ENCODE measurements at regions not wholly inside any gene's neighbourhood (a gene's known extent, or its start where the extent isn't known, plus 50 kb on each side); places are given as distances from the start of the nearest gene placed in this dataset.

GRCh38 chr18:44178476-44178875 lies 502.2 kb upstream of the SETBP1 start:
- TF ChIP-seq REST (IDR thresholded peaks at IDR 0.05; ENCODE audit: insufficient read depth in 1 of 2, low read depth in 2 of 2, low read length in 2 of 2), result no peak
- TF ChIP-seq TAF1 (IDR thresholded peaks at IDR 0.05; ENCODE audit: borderline replicate concordance, insufficient read depth, low read length), result no peak
- no peak for TF ChIP-seq POLR2AphosphoS5 (IDR thresholded peaks at IDR 0.05; ENCODE audit: low read depth, low read length)

Data from PFSK-1 (cell line).